HG03342 (cell line): ENCODE measurements at regions not wholly inside any gene's neighbourhood (a gene's known extent, or its start where the extent isn't known, plus 50 kb on each side); places are given as distances from the start of the nearest gene placed in this dataset.
"Not testable (repeated sequence)": the region's sequence is repeated elsewhere in the genome, so short reads cannot be mapped to it uniquely, and the experiment has no call there.

ENCODE experiments used
- ATAC-seq: cut with Tn5 transposase; IDR thresholded peaks from one replicate; pipeline ENCODE4 v1.9.1; 2021; ENCODE audit warnings: mild to moderate bottlenecking, moderate library complexity; ENCODE audit not compliant: unreplicated experiment

- ATAC-seq, result no peak
These were observed 419.9 kb downstream of the BUD13 start for GRCh38 chr11:116352881-116353280.

GRCh38 chr11:116348226-116348625 is 424.6 kb downstream of the BUD13 start:
- ATAC-seq, result no peak

- no peak for ATAC-seq
These were observed 427.2 kb downstream of the BUD13 start for GRCh38 chr11:116345575-116345974.

- ATAC-seq, result no peak
These were observed 428.2 kb downstream of the BUD13 start for GRCh38 chr11:116344601-116345000.

GRCh38 chr11:116343270-116343669 is 429.5 kb downstream of the BUD13 start:
- ATAC-seq, result no peak

GRCh38 chr11:116342148-116342547 is 430.6 kb downstream of the BUD13 start:
- no peak for ATAC-seq

GRCh38 chr11:116339306-116340098 is 433.3 kb downstream of the BUD13 start:
- ATAC-seq, result no peak

- ATAC-seq, result not testable (repeated sequence)
These were observed 434.3 kb downstream of the BUD13 start for GRCh38 chr11:116338500-116338899.

GRCh38 chr11:116336540-116336939 is 436.2 kb downstream of the BUD13 start:
- ATAC-seq, result no peak

- ATAC-seq, result no peak
These were observed 436.9 kb downstream of the BUD13 start for GRCh38 chr11:116335891-116336290.

GRCh38 chr11:116335078-116335477 is 437.7 kb downstream of the BUD13 start:
- ATAC-seq, result no peak

GRCh38 chr11:116334596-116334995 is 438.2 kb downstream of the BUD13 start:
- ATAC-seq, result no peak

- no peak for ATAC-seq
These were observed 439.7 kb downstream of the BUD13 start for GRCh38 chr11:116333001-116333535.

GRCh38 chr11:116332391-116332790 is 440.4 kb downstream of the BUD13 start:
- no peak for ATAC-seq

GRCh38 chr11:116331381-116331780 is 441.4 kb downstream of the BUD13 start:
- ATAC-seq, result no peak

GRCh38 chr11:116330439-116331185 is 442.2 kb downstream of the BUD13 start:
- no peak for ATAC-seq

GRCh38 chr11:116329354-116330090 is 443.3 kb downstream of the BUD13 start:
- ATAC-seq, result no peak

GRCh38 chr11:116328851-116329250 is 443.9 kb downstream of the BUD13 start:
- no peak for ATAC-seq

GRCh38 chr11:116328391-116328790 is 444.4 kb downstream of the BUD13 start:
- ATAC-seq, result no peak

GRCh38 chr11:116326146-116326545 is 446.6 kb downstream of the BUD13 start:
- ATAC-seq, result no peak

GRCh38 chr11:116325247-116325646 is 447.5 kb downstream of the BUD13 start:
- ATAC-seq, result no peak
